NOMO-1 (cell line): ENCODE measurements at regions not wholly inside any gene's neighbourhood (a gene's known extent, or its start where the extent isn't known, plus 50 kb on each side); places are given as distances from the start of the nearest gene placed in this dataset.
A peak's percentile ranks its signal among the peaks of the same experiment; 100 is the strongest.
"Not testable (repeated sequence)": the region's sequence is repeated elsewhere in the genome, so short reads cannot be mapped to it uniquely, and the experiment has no call there.

Experiments used
- DNase-seq, 2 experiments: peaks; one replicate each; lab custom pipeline; 2025; ENCODE audit not compliant: unreplicated experiment in 2 of 2; lab: John Stamatoyannopoulos, UW

DNA sequence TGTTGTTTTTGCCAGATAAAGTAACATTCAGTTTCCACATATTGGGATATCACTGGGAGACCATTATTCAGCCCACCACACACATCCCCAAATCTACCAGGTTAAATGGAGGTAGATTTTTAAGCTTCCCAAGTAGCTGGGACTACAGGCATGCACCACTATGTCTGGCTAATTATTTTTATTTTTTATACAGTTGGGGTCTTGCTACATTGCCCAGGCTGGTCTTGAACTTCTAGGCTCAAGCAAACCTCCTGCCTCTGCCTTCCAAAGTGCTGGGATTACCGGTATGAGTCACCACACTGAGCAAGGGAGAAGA lies 96.6 kb upstream of the CHD2 start:
- DNase-seq: no peak

DNA sequence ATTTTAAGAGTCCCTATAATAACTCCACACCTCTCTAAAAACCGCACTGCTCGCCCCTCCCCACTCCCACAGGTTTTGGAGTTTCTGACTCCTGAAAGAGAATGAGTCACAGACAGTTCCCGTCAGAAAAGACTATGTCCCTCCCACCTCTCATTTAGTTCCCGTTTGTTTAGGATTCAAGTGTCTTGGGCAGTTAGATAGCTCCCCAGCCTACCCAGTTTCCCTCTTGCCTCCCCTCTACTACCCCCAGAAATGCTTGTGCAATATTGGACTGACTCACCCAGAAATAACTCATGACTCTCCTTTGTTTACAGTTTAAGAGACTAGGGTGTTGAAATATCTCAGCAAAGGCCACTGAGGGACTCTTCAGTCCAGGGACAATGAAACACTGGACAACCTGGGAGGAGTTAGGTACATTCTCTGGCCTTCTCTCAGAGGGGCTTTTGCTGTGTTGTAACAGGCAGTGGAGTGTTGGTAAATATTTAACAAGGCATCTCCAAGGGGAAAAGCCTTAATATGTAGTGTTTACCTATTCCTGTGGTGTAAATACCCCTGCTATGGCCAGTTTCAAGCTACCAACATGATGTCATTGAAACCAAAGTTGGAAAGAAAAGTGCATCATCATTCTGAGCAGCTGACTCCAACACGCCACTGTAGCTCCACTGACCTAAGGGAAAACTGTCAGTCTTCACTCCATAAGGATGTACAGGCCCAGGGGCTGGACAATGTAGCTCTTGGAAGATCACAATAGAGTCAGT lies 96.1 kb upstream of the CHD2 start:
- peak; percentile 99 for DNase-seq

DNA sequence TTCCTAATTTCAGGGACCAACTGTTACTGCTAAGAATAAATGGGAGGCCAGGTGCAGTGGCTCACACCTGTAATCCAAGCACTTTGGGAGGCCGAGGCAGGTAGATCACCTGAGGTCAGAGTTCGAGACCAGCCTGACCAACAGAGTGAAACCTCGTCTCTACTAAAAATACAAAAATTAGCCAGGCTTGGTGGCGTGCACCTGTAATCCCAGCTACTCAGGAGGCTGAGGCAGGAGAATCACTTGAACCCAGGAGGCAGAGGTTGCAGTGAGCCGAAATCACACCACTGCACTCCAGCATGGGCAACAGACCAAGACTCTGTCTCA lies 95.6 kb upstream of the CHD2 start:
- not testable (repeated sequence) for DNase-seq

DNA sequence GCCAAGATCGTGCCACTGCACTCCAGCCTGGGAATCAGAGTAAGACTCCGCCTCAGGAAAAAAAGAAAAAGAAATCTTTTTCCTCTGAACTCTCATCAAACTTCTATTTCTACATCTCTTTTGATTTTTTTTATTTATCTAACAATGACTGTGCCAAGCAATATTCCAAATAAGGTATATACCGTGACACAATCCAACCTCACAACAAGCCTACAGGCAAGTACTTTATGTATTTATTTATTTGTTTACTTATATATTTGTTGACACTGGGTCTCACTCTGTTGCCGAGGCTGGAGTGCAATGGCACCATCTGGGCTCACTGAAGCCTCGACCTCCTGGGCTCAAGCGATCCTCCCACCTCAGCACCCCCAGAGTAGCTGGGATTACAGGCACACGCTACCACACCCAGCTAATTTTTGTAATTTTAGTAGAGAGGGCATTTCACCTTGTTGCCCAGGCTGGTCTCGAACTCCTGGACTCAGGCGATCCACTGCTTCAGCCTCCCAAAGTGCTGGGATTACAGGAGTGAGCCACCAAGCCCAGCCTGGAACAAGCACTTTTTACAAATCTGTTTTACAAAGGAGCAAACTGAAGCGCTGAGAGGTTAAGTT lies 94.9 kb upstream of the CHD2 start:
- DNase-seq: no peak

DNA sequence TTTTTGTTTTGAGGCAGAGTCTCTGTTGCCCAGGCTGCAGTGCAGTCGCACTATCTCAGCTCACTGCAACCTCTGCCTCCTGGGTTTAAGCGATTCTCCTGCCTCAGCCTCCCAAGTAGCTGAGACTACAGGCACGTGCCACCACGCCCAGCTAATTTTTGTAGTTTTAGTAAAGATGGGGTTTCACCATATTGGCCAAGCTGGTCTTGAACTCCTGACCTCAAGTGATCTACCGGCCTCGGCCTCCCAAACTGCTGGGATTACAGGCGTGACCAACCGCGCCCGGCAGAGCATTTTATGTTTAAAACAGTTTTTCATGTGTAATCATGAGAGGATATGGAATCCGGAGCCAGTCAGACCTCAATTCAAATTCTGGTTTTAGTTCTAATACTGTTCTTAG lies 94.0 kb upstream of the CHD2 start:
- not testable (repeated sequence) for DNase-seq

DNA sequence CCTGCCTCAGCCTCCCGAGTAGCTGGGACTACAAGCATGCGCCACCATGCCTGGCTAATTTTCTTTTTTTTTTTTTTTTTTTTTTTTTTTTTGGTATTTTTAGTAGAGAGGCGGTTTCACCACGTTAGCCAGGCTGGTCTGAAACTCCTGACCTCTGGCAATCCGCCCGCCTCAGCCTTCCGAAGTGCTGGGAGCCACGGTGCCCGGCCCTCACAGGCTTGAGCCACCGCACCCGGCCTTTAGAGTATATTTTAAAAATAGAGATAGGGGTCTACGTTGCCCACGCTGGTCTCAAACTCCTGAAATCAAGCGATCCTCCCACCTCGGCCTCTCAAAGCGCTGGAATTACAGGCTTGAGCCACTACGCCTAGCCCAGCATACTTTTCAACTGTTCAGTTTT lies 93.4 kb upstream of the CHD2 start:
- DNase-seq: no peak

DNA sequence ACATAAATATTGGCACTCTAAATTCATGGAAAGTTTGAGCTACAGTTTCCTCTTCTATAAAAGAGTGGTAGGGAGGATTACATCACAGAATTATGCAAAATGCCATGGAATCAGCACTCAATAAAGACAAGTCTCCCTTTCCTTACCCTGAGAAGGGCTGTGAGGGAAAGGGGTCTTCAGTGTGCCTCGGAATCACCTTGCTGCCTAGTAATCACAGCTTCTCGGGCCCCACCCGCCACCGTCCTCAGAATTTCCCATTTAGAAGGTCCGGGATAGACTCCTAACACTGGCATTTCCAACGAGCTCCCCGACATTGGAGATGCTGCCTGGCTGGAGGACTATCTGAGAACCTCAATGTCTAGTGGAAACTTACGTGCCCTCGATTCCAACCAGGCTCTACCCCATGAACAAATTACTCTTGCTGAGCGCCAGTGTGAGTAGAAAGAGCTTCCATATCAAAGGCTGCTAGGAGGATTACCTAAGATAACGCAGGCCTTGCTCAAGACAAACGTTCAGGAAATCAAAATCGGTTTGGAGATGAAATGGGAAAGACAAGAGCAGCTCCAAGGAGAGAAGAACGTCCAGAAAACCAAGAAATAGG lies 92.1 kb upstream of the CHD2 start:
- DNase-seq: peak; percentile 51 to 77

DNA sequence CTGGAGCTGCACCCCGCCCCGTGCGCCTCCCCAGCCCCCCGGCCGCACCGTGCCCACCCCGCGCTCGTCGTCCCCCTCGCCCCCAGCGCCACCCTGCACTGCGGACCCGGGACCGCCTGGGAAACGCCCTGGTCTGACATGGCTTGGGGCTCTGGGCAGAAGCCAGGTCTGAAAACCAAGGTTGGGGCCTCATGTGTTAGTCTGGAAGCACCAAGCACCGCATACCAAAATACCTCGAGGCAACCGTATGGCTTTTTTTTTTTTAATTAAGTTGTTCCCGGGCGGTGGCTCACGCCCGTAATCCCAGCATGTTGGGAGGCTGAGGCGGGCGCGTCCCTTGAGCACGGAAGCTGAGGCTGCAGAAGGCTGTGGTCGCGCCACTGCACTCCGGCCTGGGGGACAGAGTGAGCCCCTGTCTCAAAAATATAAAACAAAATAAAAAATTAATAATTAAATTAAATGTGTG lies 91.5 kb upstream of the CHD2 start:
- DNase-seq: peak; percentile 65 to 73

DNA sequence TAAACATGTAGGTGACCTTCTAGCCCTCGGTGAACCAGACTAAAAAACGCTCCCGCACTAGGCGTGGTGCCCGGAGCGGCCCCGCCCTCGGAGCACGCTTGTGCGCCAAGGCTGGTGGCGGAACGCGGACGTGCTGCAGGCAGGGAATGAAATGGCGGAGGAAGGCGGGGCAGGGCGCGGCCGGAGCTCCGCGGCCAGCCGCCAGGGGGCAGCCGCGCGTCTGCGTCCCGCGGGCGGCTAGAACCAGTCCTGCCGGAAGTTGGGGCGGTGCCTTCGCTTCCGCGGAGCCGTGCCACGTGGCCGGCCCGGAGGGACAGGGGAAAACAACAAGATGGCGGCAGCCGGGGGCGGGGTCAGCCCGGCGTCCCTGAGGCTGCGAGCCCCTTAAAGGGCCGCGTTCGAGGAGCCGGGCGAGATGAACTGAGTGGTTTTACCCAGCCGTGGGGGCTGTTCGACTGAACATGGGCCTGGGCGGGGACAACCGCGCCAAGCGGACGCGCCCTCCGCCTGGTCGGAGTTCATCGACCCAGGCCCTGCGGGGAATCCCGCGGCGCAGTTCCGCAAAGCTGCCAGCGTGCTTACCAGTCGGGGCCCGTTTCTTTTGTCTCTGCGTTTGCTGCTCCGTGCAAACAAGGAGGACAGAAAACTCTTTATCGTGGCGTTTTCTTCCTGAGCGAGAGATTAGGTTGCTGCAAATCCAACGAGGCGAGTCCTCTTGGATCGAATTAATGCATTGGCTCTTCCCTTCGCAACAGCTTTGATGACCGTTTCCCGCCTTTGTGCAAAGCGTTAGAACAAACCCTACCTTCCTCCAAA lies 90.9 kb upstream of the CHD2 start:
- peak; percentile 95 to 99 for DNase-seq

DNA sequence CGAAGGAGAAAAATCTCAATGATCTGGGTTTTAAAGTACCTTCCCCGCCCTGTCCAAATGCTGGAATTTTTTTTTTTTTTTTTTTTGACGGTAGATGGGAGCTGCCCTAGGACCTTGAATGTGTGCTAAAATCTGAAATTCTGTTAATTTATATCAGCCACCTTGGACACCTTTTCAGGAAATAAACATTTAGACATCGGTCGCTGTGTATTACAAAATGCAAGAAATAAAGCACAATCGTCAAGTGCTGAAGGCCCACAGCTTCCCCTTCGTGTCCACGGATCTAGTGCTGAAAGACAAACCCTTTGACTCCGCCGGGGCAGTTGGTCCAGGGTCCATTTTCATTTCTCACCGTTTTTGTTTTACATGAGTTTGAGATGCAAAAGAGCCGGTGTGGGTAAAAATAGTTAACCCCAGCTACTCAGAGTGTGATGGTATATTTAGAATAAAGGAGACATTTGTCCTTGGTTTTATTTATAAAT lies 90.2 kb upstream of the CHD2 start:
- DNase-seq: peak; percentile 52 to 76

DNA sequence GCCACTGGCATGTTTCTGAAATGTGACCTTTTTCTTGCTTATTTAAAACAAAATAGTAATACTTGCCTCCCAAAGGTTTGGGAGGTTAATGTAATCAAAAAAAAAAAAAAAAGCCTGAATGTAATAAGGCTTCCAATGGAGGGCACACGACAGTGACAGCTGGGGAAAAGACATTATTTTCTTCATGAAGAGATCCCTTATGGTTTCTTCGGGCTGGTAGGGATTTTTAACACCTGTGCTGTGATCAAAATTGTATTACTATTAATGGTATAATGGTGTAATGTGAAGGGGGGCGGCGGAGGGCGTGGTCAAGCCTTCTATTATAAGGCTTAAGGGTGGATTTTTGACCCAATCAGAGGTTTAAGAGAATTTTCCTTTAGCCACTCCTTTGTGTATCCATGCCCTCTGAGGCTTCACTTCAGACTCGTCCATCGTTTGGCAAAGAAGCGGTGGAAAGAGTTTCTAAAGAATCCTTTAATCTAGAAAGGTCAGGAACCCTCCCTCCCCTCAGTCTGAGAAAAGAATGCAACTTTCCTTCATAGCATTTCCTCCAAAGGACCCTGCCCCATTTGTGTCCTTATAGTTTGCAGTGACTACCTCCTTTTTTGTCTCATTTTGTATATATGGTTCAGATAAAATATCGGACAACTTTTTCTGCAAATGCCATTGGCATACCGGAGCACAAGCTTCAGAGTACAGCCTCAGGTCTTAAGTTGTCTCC lies 89.5 kb upstream of the CHD2 start:
- DNase-seq: peak; percentile 59 to 61

DNA sequence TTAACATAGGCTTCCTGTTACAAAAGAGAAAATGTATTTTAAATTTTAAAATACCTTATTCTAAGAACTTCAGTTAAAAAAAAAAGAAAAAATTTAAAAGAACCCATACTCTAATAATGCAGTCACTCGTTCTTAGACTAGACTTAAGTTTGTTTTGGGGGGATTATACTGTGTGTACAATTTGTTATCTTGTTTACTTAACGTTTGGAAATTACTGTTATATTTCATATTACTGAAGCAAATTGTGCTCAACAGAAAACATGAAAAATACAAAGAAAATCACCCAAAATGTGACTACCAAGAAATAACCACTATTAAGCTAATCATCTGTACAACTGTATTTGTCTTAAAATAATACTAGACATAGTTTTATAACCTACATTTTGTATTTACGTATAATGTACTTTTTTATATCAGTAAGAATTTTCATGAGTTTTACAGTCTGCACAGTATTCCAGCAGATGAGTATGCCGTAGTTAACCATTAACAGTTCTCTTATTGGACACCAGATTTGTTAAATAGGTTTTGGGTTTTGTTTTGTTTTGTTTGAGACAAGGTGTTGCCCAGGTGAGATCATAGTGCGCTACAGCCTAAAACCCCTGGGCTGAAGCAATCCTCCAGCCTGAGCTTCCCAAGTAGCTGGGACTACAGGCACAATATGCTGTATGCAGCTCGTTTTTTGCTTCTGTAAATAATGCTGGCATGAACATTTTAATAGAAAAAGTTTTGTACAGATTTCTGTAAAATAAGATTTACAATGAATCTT lies 88.8 kb upstream of the CHD2 start:
- DNase-seq: no peak

DNA sequence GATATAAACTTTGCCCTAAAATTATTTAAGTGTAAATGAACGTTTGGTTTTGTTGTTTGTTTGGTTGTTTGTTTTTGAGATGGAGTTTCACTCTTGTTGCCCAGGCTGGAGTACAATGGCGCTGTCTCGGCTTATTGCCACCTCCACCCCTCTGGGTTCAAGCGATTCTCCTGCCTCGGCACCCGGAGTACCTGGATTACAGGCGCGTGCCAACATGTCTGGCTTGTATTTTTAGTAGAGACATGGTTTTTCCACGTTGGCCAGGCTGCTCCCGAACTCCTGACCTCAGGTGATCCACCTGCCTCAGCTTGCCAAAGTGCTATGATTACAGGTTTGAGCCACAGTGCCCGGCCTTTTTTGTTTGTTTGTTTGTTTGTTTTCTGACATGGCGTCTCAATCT lies 87.9 kb upstream of the CHD2 start:
- no peak for DNase-seq

DNA sequence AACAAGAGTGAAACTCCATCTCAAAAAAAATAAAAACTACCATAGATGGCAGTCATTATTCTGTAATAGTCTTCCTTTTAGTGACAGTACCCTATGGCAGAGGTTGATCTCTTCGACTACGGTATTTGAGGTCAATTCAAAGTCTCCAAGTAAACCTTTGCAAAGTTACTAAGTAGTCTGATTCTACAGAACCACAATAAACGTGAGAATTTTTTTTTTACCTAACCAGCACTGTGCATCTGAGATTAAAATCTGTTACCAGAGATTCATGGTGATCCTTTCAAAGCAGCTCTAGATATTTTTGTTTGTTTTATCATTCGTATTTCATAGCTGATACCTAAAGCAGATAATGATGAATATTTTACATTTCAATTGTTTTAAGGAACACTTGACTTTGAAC lies 86.6 kb upstream of the CHD2 start:
- no peak for DNase-seq

DNA sequence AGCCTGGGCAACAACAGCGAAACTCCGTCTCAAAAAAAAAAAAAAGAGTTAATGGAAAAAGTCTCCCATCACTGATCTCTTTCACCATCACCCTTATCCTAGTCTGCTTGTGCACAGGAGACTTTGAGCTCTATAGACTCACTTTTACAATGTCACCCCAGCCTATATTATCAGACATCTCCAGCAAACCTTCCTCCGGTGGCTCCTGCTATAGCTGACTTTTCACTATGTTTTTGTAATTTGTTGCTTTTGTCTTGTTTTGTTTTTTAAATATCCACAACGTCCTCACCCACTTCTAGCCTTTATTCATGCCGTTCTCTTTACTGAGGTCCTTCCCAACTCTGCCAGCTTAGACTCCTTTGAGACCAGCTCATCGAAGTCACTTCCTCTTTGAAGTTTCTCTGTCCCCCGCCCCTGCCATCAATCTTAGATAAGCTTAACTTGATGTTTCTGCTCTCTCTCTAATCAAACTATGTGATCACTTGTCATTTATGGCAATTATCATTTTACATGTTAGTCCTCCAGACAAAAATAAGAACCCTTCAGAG lies 82.7 kb upstream of the CHD2 start:
- peak; percentile 38 to 79 for DNase-seq

DNA sequence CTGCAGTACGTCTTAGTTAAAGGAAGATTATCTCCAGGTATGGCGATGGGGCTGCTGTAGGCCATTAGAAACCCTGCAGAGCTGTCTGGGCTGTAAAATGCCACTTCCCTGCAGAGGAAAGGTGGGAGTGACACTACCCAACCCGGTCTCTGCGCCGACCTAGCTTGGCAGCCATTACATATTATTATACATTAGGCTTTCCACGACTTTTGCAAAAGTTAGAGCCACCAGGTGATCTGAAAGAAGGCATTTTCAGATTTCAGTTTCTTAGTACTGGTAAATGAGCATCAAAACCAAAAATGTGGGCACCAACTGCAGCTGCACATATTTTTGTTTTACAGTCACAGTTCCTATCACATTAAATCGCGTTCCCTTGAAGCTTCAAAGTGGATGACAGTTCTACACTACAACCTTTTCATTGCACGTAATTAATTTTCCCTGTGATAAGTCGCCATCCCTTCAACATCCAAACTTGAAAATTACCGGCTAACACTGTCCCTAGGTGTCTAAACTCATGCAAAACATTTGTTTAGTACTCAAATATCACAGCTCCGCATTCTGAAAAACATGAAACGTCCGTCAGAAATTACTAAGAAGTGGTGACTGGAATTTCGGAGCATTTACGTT lies 81.4 kb upstream of the CHD2 start:
- no peak for DNase-seq

DNA sequence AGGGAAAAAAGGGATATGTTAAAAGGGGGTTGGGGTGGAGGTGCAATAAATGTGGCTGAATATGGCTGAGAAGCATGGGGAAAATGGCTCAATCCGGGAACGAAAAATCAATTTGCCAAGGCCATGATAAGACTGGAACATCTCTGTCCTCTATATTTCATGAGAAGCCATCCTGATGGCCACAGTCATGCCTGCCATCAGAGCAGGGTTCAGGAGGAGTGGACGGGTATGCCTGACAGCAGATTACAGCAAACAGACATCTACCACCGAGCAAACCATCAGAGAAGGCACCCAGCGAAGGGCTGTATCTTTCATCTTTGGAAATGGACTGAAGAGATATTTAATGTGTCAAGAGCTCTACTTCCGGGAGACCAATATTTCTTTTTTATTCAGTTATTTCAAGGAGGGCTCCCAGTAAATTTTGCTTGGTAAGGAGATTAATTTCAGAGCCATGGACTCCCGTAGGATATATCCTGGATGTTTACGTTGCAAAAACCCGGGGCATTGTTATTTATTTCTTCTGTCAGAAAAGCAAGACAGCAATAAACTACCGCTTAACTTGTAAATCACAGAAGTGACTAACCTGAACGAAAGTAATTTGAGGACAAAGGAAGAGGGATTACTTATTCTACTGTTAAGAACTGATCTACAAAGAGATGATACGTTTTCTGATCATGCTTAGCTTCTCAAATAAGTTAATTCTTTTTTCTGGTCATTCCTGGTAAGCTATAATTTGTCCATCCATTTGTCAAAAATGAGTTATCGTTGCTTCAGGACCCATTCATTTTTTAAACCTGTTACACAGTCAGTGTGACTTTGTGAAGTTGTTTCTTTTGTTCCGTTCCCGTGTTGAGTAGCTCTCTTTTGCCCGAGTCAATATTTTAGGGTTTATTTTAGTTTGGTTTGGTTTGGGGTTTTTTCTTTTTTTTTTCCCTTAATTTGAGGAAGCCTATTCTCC lies 80.6 kb upstream of the CHD2 start:
- no peak for DNase-seq
